ENCODE measurements at regions not wholly inside any gene's neighbourhood (a gene's known extent, or its start where the extent isn't known, plus 50 kb on each side); places are given as distances from the start of the nearest gene placed in this dataset.

GRCh38 chr10:61078542-61079275 lies 134.7 kb upstream of the RHOBTB1 start:
- no peak overlapping the region for H3K4me2 ChIP-seq (ENCODE audit: insufficient read depth, low read length, poor library complexity, severe bottlenecking)
- no peak overlapping the region for H2BK15ac ChIP-seq (ENCODE audit: low read length)
- no peak overlapping the region for H3K18ac ChIP-seq (ENCODE audit: low read length)
- no peak overlapping the region for H4K8ac ChIP-seq (ENCODE audit: low read depth, low read length)
- DNase-seq (ENCODE audit: low spot score): no peak
- H2BK12ac ChIP-seq (ENCODE audit: low read length): no peak overlapping the region
- no peak overlapping the region for H2BK5ac ChIP-seq (ENCODE audit: low read length)
- no peaks in the 10 kb centered on the region for H3K79me1 ChIP-seq (ENCODE audit: low read depth, low read length)
- no peaks in the 10 kb centered on the region for H3K36me3 ChIP-seq (replicated peaks in 1 of 2; ENCODE audit: control insufficient read depth in 2 of 2, insufficient read depth in 2 of 2, low read length in 2 of 2)
- H2AK5ac ChIP-seq (ENCODE audit: low read depth, low read length): no peak overlapping the region
- no peak overlapping the region for H3K14ac ChIP-seq (ENCODE audit: low read length)
- H3K27ac ChIP-seq (replicated peaks; ENCODE audit: low read length): no peak overlapping the region
- no peak overlapping the region for H4K91ac ChIP-seq (ENCODE audit: low read depth, low read length, poor library complexity)
- H2AFZ ChIP-seq (ENCODE audit: low read length): no peak overlapping the region
- no peak overlapping the region for H3K4me3 ChIP-seq (ENCODE audit: low read length in 2 of 2)
- H3K4me1 ChIP-seq (ENCODE audit: control insufficient read depth in 2 of 2, insufficient read depth in 1 of 2, low read depth in 1 of 2, low read length in 2 of 2): no peaks in the 10 kb centered on the region
- H3K4ac ChIP-seq (ENCODE audit: low read length): no peak overlapping the region
- no peaks in the 10 kb centered on the region for H3K9me3 ChIP-seq (replicated peaks in 1 of 2; ENCODE audit: control insufficient read depth in 2 of 2, insufficient read depth in 1 of 2, low read depth in 1 of 2, low read length in 2 of 2)
- no CpG with 5 or more reads among the region's 3 CpGs for WGBS, 2 donors (ENCODE audit: extremely low coverage in 2 of 2, insufficient read length in 2 of 2, insufficient replicate concordance in 1 of 2)
- H3K23ac ChIP-seq (ENCODE audit: low read depth, low read length, poor library complexity): no peak overlapping the region
- no peaks in the 10 kb centered on the region for H3K27me3 ChIP-seq (ENCODE audit: control insufficient read depth in 3 of 3, insufficient read depth in 3 of 3, low read depth in 1 of 3, low read length in 3 of 3)
- H2BK120ac ChIP-seq (ENCODE audit: low read depth, low read length): no peak overlapping the region
- H3K9ac ChIP-seq (ENCODE audit: low read depth, low read length, poor library complexity): no peak overlapping the region

GRCh38 chr10:61076572-61077114 lies 132.7 kb upstream of the RHOBTB1 start:
- no peak overlapping the region for H3K18ac ChIP-seq (ENCODE audit: low read length)
- no CpG with 5 or more reads among the region's 1 CpG for WGBS, 2 donors (ENCODE audit: extremely low coverage in 2 of 2, insufficient read length in 2 of 2, insufficient replicate concordance in 1 of 2)
- no peak for DNase-seq (ENCODE audit: low spot score)
- H4K8ac ChIP-seq (ENCODE audit: low read depth, low read length): no peak overlapping the region
- no peak overlapping the region for H3K27ac ChIP-seq (replicated peaks; ENCODE audit: low read length)
- H3K4ac ChIP-seq (ENCODE audit: low read length): no peak overlapping the region
- H2AFZ ChIP-seq (ENCODE audit: low read length): no peak overlapping the region
- no peak overlapping the region for H2BK5ac ChIP-seq (ENCODE audit: low read length)
- H3K14ac ChIP-seq (ENCODE audit: low read length): no peak overlapping the region
- no peaks in the 10 kb centered on the region for H3K27me3 ChIP-seq (ENCODE audit: control insufficient read depth in 3 of 3, insufficient read depth in 3 of 3, low read depth in 1 of 3, low read length in 3 of 3)
- H3K4me3 ChIP-seq (ENCODE audit: low read length in 2 of 2): no peak overlapping the region
- H2BK15ac ChIP-seq (ENCODE audit: low read length): no peak overlapping the region
- H3K9me3 ChIP-seq (replicated peaks in 1 of 2; ENCODE audit: control insufficient read depth in 2 of 2, insufficient read depth in 1 of 2, low read depth in 1 of 2, low read length in 2 of 2): no peaks in the 10 kb centered on the region
- no peak overlapping the region for H3K4me2 ChIP-seq (ENCODE audit: insufficient read depth, low read length, poor library complexity, severe bottlenecking)
- H2BK120ac ChIP-seq (ENCODE audit: low read depth, low read length): no peak overlapping the region
- H3K79me1 ChIP-seq (ENCODE audit: low read depth, low read length): no peaks in the 10 kb centered on the region
- no peaks in the 10 kb centered on the region for H3K4me1 ChIP-seq (ENCODE audit: control insufficient read depth in 2 of 2, insufficient read depth in 1 of 2, low read depth in 1 of 2, low read length in 2 of 2)
- H3K9ac ChIP-seq (ENCODE audit: low read depth, low read length, poor library complexity): no peak overlapping the region
- no peak overlapping the region for H2BK12ac ChIP-seq (ENCODE audit: low read length)
- no peak overlapping the region for H2AK5ac ChIP-seq (ENCODE audit: low read depth, low read length)
- H4K91ac ChIP-seq (ENCODE audit: low read depth, low read length, poor library complexity): no peak overlapping the region
- H3K36me3 ChIP-seq (replicated peaks in 1 of 2; ENCODE audit: control insufficient read depth in 2 of 2, insufficient read depth in 2 of 2, low read length in 2 of 2): no peaks in the 10 kb centered on the region
- no peak overlapping the region for H3K23ac ChIP-seq (ENCODE audit: low read depth, low read length, poor library complexity)

GRCh38 chr10:61073391-61073790 lies 129.4 kb upstream of the RHOBTB1 start:
- Histone ChIP-seq H3K4me3 (ENCODE audit: low read length in 2 of 2) (no peak overlapping the region), H2BK120ac (ENCODE audit: low read depth, low read length) (no peak overlapping the region), H3K36me3 (replicated peaks in 1 of 2; ENCODE audit: control insufficient read depth in 2 of 2, insufficient read depth in 2 of 2, low read length in 2 of 2) (no peaks in the 10 kb centered on the region), H3K9me3 (replicated peaks in 1 of 2; ENCODE audit: control insufficient read depth in 2 of 2, insufficient read depth in 1 of 2, low read depth in 1 of 2, low read length in 2 of 2) (peaks cover 0 to 1% of the 10 kb centered on the region in 2 donors), H3K4me1 (ENCODE audit: control insufficient read depth in 2 of 2, insufficient read depth in 1 of 2, low read depth in 1 of 2, low read length in 2 of 2) (no peaks in the 10 kb centered on the region), H4K8ac (ENCODE audit: low read depth, low read length) (no peak overlapping the region), H3K27me3 (ENCODE audit: control insufficient read depth in 3 of 3, insufficient read depth in 3 of 3, low read depth in 1 of 3, low read length in 3 of 3) (no peaks in the 10 kb centered on the region), H2AK5ac (ENCODE audit: low read depth, low read length) (no peak overlapping the region), H3K79me1 (ENCODE audit: low read depth, low read length) (no peaks in the 10 kb centered on the region), H3K9ac (ENCODE audit: low read depth, low read length, poor library complexity) (no peak overlapping the region), H2BK12ac (ENCODE audit: low read length) (no peak overlapping the region), H2AFZ (ENCODE audit: low read length) (no peak overlapping the region), H3K18ac (ENCODE audit: low read length) (no peak overlapping the region), H3K23ac (ENCODE audit: low read depth, low read length, poor library complexity) (no peak overlapping the region), H2BK5ac (ENCODE audit: low read length) (no peak overlapping the region), H4K91ac (ENCODE audit: low read depth, low read length, poor library complexity) (no peak overlapping the region), H3K4me2 (ENCODE audit: insufficient read depth, low read length, poor library complexity, severe bottlenecking) (no peak overlapping the region), H2BK15ac (ENCODE audit: low read length) (no peak overlapping the region), H3K4ac (ENCODE audit: low read length) (no peak overlapping the region), H3K14ac (ENCODE audit: low read length) (no peak overlapping the region), H3K27ac (replicated peaks; ENCODE audit: low read length) (no peak overlapping the region)
- no CpG with 5 or more reads among the region's 2 CpGs for WGBS, 2 donors (ENCODE audit: extremely low coverage in 2 of 2, insufficient read length in 2 of 2, insufficient replicate concordance in 1 of 2)
- DNase-seq (ENCODE audit: low spot score): no peak

- H2BK15ac ChIP-seq (ENCODE audit: low read length): no peak overlapping the region
- H2AK5ac ChIP-seq (ENCODE audit: low read depth, low read length): no peak overlapping the region
- H3K9ac ChIP-seq (ENCODE audit: low read depth, low read length, poor library complexity): no peak overlapping the region
- no peak overlapping the region for H3K4me2 ChIP-seq (ENCODE audit: insufficient read depth, low read length, poor library complexity, severe bottlenecking)
- WGBS, 2 donors (ENCODE audit: extremely low coverage in 2 of 2, insufficient read length in 2 of 2, insufficient replicate concordance in 1 of 2): no CpG with 5 or more reads among the region's 3 CpGs
- no peaks in the 10 kb centered on the region for H3K27me3 ChIP-seq (ENCODE audit: control insufficient read depth in 3 of 3, insufficient read depth in 3 of 3, low read depth in 1 of 3, low read length in 3 of 3)
- no peak overlapping the region for H3K4me3 ChIP-seq (ENCODE audit: low read length in 2 of 2)
- no peak overlapping the region for H4K91ac ChIP-seq (ENCODE audit: low read depth, low read length, poor library complexity)
- DNase-seq (ENCODE audit: low spot score): no peak
- H3K23ac ChIP-seq (ENCODE audit: low read depth, low read length, poor library complexity): no peak overlapping the region
- no peak overlapping the region for H3K4ac ChIP-seq (ENCODE audit: low read length)
- H3K36me3 ChIP-seq (replicated peaks in 1 of 2; ENCODE audit: control insufficient read depth in 2 of 2, insufficient read depth in 2 of 2, low read length in 2 of 2): no peaks in the 10 kb centered on the region
- peaks cover 0 to 1% of the 10 kb centered on the region in 2 donors for H3K9me3 ChIP-seq (replicated peaks in 1 of 2; ENCODE audit: control insufficient read depth in 2 of 2, insufficient read depth in 1 of 2, low read depth in 1 of 2, low read length in 2 of 2)
- H3K79me1 ChIP-seq (ENCODE audit: low read depth, low read length): no peaks in the 10 kb centered on the region
- no peaks in the 10 kb centered on the region for H3K4me1 ChIP-seq (ENCODE audit: control insufficient read depth in 2 of 2, insufficient read depth in 1 of 2, low read depth in 1 of 2, low read length in 2 of 2)
- no peak overlapping the region for H2BK12ac ChIP-seq (ENCODE audit: low read length)
- H4K8ac ChIP-seq (ENCODE audit: low read depth, low read length): no peak overlapping the region
- no peak overlapping the region for H3K27ac ChIP-seq (replicated peaks; ENCODE audit: low read length)
- H2AFZ ChIP-seq (ENCODE audit: low read length): no peak overlapping the region
- no peak overlapping the region for H3K14ac ChIP-seq (ENCODE audit: low read length)
- H2BK120ac ChIP-seq (ENCODE audit: low read depth, low read length): no peak overlapping the region
- H2BK5ac ChIP-seq (ENCODE audit: low read length): no peak overlapping the region
- no peak overlapping the region for H3K18ac ChIP-seq (ENCODE audit: low read length)
Measured at GRCh38 chr10:61071580-61071979, 127.6 kb upstream of the RHOBTB1 start.
